Naive thymus-derived CD4-positive, alpha-beta T cell (primary cell): ENCODE measurements at regions not wholly inside any gene's neighbourhood (a gene's known extent, or its start where the extent isn't known, plus 50 kb on each side); places are given as distances from the start of the nearest gene placed in this dataset.
"Not testable (repeated sequence)": the region's sequence is repeated elsewhere in the genome, so short reads cannot be mapped to it uniquely, and the experiment has no call there.

Experiments
- ATAC-seq: fragments of 150-1000 bp; cut with Tn5 transposase; 2 replicates; pipeline ENCODE4 v1.10.0; 2021; ENCODE audit warnings: mild to moderate bottlenecking, moderate library complexity
- CTCF ChIA-PET: fragments of 350-600 bp; sonication (Branson Sonifier 250); formaldehyde crosslinking; loops from one replicate; lab custom pipeline; 2021; ENCODE audit warnings: antibody characterized with exemption; lab: Charles Lee
- POLR2A ChIA-PET: fragments of 350-600 bp; sonication (Branson Sonifier 250); formaldehyde crosslinking; loops from one replicate; lab custom pipeline; 2021; ENCODE audit warnings: antibody characterized with exemption, inconsistent platforms; lab: Charles Lee
- DNase-seq, 9 donors: peaks; one replicate each; pipeline versions ENCODE4 v3.0.0 to v3.0.0-alpha.2; 2020 to 2022; ENCODE audit warnings: mixed read lengths in 1 of 9
- H3K27ac ChIP-seq: one replicate; pipeline ENCODE4 v1.7.0; 2013; ENCODE audit warnings: mild to moderate bottlenecking, low read depth, low read length, moderate library complexity
- H3K27me3 ChIP-seq, 2 donors: one replicate each; pipeline ENCODE4 v1.7.0; 2013; ENCODE audit warnings: low read length in 2 of 2, mild to moderate bottlenecking in 2 of 2, moderate library complexity in 2 of 2; ENCODE audit not compliant: control insufficient read depth in 2 of 2, insufficient read depth in 2 of 2
- H3K36me3 ChIP-seq, 3 experiments: 1 replicate in 2 of 3; 2 replicates in 1 of 3; pipeline ENCODE4 v1.7.0; 2013; ENCODE audit warnings: low read length in 3 of 3, mild to moderate bottlenecking in 3 of 3, moderate library complexity in 1 of 3; ENCODE audit not compliant: insufficient read depth in 3 of 3, control insufficient read depth in 2 of 3
- H3K4me1 ChIP-seq, 2 donors: one replicate each; pipeline ENCODE4 v1.7.0; 2013; ENCODE audit warnings: low read length in 2 of 2, mild to moderate bottlenecking in 2 of 2, moderate library complexity in 1 of 2; ENCODE audit not compliant: control insufficient read depth in 2 of 2, insufficient read depth in 2 of 2
- H3K4me3 ChIP-seq: 2 replicates; pipeline ENCODE4 v1.7.0; 2013; ENCODE audit warnings: mild to moderate bottlenecking, low read length
- H3K9me3 ChIP-seq, 3 experiments: 1 replicate in 2 of 3; 2 replicates in 1 of 3; pipeline ENCODE4 v1.7.0; 2013; ENCODE audit warnings: low read length in 3 of 3; ENCODE audit not compliant: control insufficient read depth in 2 of 3
- H3K27ac Mint-ChIP-seq, 9 donors: one replicate each; pipeline ENCODE4 v1.8.0; 2020 to 2022; ENCODE audit warnings: mixed read lengths in 9 of 9, mild to moderate bottlenecking in 8 of 9, moderate library complexity in 5 of 9, inconsistent platforms in 2 of 9
- H3K27me3 Mint-ChIP-seq, 5 donors: one replicate each; pipeline ENCODE4 v1.8.0; 2021 to 2022; ENCODE audit warnings: mixed read lengths in 5 of 5, mild to moderate bottlenecking in 1 of 5
- H3K36me3 Mint-ChIP-seq, 5 donors: one replicate each; pipeline ENCODE4 v1.8.0; 2020 to 2022; ENCODE audit warnings: mixed read lengths in 5 of 5, mild to moderate bottlenecking in 3 of 5, inconsistent platforms in 1 of 5
- H3K4me1 Mint-ChIP-seq, 7 donors: one replicate each; pipeline ENCODE4 v1.8.0; 2020 to 2022; ENCODE audit warnings: mixed read lengths in 7 of 7, mild to moderate bottlenecking in 3 of 7, inconsistent platforms in 1 of 7
- H3K4me3 Mint-ChIP-seq, 10 donors: one replicate each; pipeline ENCODE4 v1.8.0; 2020 to 2022; ENCODE audit warnings: mild to moderate bottlenecking in 10 of 10, mixed read lengths in 10 of 10, moderate library complexity in 6 of 10, inconsistent platforms in 2 of 10
- H3K9me3 Mint-ChIP-seq, 11 donors: one replicate each; pipeline ENCODE4 v1.8.0; 2020 to 2022; ENCODE audit warnings: mixed read lengths in 11 of 11, mild to moderate bottlenecking in 4 of 11, inconsistent platforms in 1 of 11, moderate library complexity in 1 of 11
- intact Hi-C, 2 donors: fragments of 100-400 bp; cut with micrococcal nuclease; formaldehyde crosslinking; loops; one replicate each; pipeline ENCODE4 v1.15.1; 2023

- POLR2A ChIA-PET, H3K27ac Mint-ChIP-seq, H3K4me3 ChIP-seq, H3K36me3 ChIP-seq, H3K4me1 ChIP-seq, H3K4me3 Mint-ChIP-seq, ATAC-seq, intact Hi-C loops, H3K27ac ChIP-seq, H3K4me1 Mint-ChIP-seq, DNase-seq, H3K27me3 Mint-ChIP-seq, H3K27me3 ChIP-seq, CTCF ChIA-PET: not testable (repeated sequence)
- peaks cover 0 to 13% (median 0%) of the 10 kb centered on the region in 3 experiments for H3K9me3 ChIP-seq
- H3K9me3 Mint-ChIP-seq: peaks cover 4 to 39% (median 20%) of the 10 kb centered on the region in 11 donors
- peaks cover 0 to 18% (median 3%) of the 10 kb centered on the region in 5 donors for H3K36me3 Mint-ChIP-seq
Measured at GRCh38 chr4:148638079-148638478, 195.9 kb upstream of the NR3C2 start.

DNA sequence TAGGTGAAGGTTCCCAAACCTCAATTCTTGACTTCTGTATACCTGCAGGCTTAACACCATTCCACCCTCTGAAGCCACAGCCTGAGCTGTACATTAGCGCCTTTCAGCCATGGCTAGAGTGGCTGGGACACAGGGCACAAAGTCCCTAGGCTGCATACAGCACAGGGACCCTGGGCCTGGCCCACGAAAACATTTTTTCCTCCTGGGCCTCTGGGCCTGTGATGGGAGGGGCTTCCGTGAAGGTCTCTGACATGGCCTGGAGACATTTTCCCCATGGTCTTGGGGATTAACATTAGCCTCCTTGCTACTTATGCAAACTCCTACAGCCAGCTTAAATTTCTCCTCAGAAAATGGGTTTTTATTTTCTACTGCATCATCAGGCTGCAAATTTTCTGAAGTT, 195.2 kb upstream of the NR3C2 start:
- DNase-seq, H3K27me3 Mint-ChIP-seq, H3K4me3 Mint-ChIP-seq, H3K27ac ChIP-seq, intact Hi-C loops, POLR2A ChIA-PET, H3K27me3 ChIP-seq, H3K4me1 ChIP-seq, H3K4me3 ChIP-seq, CTCF ChIA-PET, H3K36me3 ChIP-seq, ATAC-seq, H3K4me1 Mint-ChIP-seq, H3K27ac Mint-ChIP-seq: not testable (repeated sequence)
- peaks cover 0 to 13% (median 0%) of the 10 kb centered on the region in 3 experiments for H3K9me3 ChIP-seq
- Mint-ChIP-seq H3K9me3 (peaks cover 4 to 39% (median 20%) of the 10 kb centered on the region in 11 donors), H3K36me3 (peaks cover 0 to 18% (median 3%) of the 10 kb centered on the region in 5 donors)

DNA sequence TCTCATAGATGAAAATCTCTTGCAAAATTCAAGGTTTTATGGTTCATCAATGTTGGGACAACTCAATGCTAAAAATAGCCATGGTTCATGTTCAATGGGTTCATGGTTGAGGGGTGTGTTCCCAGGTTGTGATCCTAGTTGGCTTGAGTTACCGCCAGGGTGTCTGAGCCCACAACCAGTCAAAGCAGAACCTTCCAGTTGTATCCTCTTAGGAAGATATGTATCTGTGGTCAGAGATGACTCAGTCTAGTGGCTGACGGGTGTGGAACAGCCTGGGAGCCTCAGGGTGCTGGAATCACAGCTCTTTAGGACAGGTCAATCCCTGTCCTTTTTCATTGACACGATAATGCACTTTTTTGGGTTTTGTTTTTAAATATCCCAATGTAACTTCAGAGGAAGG, 192.3 kb upstream of the NR3C2 start:
- intact Hi-C loops: no loop called here
- Mint-ChIP-seq H3K4me3 (no peak overlapping the region), H3K27ac (no peak overlapping the region), H3K27me3 (no peaks in the 10 kb centered on the region), H3K9me3 (peaks cover 4 to 35% (median 19%) of the 10 kb centered on the region in 11 donors), H3K36me3 (peaks cover 0 to 18% (median 3%) of the 10 kb centered on the region in 5 donors), H3K4me1 (no peaks in the 10 kb centered on the region)
- Histone ChIP-seq H3K27me3 (no peaks in the 10 kb centered on the region), H3K4me1 (no peaks in the 10 kb centered on the region), H3K27ac (no peak overlapping the region), H3K4me3 (no peak overlapping the region), H3K36me3 (no peaks in the 10 kb centered on the region), H3K9me3 (peaks cover 0 to 13% (median 0%) of the 10 kb centered on the region in 3 experiments)
- no peak for ATAC-seq
- CTCF ChIA-PET: no interaction called here
- no peak for DNase-seq
- POLR2A ChIA-PET: no interaction called here

DNA sequence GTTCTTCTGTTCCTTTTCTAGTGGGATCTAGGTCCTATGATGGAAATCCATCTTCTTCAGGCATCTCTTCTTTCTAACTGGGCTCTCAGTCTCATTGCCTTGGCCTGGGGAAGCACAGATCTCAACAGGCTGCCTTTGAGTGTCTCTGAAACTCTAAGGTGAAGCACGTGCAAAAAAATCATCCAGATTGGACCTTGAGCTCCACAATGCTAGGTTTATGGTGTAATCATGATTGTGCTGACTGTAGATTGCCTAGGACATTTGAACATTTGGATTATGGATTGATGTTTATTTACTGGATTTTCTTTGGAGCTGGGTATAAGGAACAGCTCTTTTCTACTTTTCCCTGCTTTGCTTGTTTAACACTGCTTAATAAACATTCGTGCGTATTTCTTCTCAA, 191.5 kb upstream of the NR3C2 start:
- intact Hi-C loops: no loop called here
- Histone ChIP-seq H3K27ac (no peak overlapping the region), H3K4me3 (no peak overlapping the region), H3K27me3 (no peaks in the 10 kb centered on the region), H3K4me1 (no peaks in the 10 kb centered on the region), H3K36me3 (no peaks in the 10 kb centered on the region), H3K9me3 (peaks cover 0 to 13% (median 0%) of the 10 kb centered on the region in 3 experiments)
- Mint-ChIP-seq H3K27ac (no peak overlapping the region), H3K27me3 (no peaks in the 10 kb centered on the region), H3K4me3 (no peak overlapping the region), H3K9me3 (peaks cover 4 to 33% (median 17%) of the 10 kb centered on the region in 11 donors), H3K36me3 (peaks cover 0 to 18% (median 3%) of the 10 kb centered on the region in 5 donors), H3K4me1 (no peaks in the 10 kb centered on the region)
- ChIA-PET CTCF (no interaction called here), POLR2A (no interaction called here)
- DNase-seq (no peak), ATAC-seq (no peak)

DNA sequence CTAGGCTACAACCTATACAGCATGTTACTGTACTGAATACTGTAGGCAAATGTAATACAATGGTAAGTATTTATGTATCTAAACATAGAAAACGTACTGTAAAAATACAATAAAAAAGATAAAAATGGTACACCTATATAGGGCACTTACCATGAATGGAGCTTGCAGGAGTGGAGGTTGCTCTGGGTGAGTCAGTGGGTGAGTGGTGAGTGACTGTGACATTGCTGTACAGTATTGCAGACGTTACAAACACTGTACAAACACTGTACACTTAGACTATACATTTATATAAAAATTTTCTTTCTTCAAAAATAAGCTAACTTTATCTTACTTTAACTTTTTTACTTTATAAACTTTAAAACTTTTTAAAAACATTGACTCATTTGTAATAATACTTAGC, 190.3 kb upstream of the NR3C2 start:
- no peaks in the 10 kb centered on the region for H3K4me1 ChIP-seq
- H3K36me3 ChIP-seq: no peaks in the 10 kb centered on the region
- ChIA-PET CTCF (no interaction called here), POLR2A (no interaction called here)
- Mint-ChIP-seq H3K9me3 (peaks cover 4 to 20% (median 10%) of the 10 kb centered on the region in 11 donors), H3K36me3 (peaks cover 0 to 10% (median 4%) of the 10 kb centered on the region in 5 donors), H3K4me1 (no peaks in the 10 kb centered on the region), H3K4me3 (no peak overlapping the region), H3K27ac (no peak overlapping the region), H3K27me3 (no peaks in the 10 kb centered on the region)
- DNase-seq: no peak
- H3K27ac ChIP-seq: no peak overlapping the region
- no peak overlapping the region for H3K4me3 ChIP-seq
- H3K9me3 ChIP-seq: peaks cover 0 to 7% (median 0%) of the 10 kb centered on the region in 3 experiments
- H3K27me3 ChIP-seq: no peaks in the 10 kb centered on the region
- ATAC-seq: no peak
- intact Hi-C loops: no loop called here

DNA sequence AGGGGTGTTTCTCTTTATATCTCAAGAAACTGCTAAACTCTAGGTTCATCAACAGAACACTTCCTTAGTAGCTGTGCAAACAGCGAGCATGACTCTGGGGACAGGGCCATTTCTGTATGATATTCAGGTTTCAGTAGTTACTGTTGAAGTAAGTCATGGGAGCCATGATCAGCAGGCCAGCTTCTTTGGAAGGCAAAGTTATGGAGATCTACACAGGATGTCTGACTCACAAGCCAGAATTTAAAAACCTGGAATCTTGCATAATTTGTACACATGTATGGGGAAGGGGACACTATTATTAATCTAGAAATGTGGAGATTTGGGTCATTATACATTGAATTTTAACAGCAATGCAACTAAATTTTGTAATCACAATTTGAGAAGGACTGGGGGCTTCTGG, 187.8 kb upstream of the NR3C2 start:
- Histone ChIP-seq H3K4me1 (no peaks in the 10 kb centered on the region), H3K9me3 (no peaks in the 10 kb centered on the region), H3K27ac (no peak overlapping the region), H3K27me3 (no peaks in the 10 kb centered on the region), H3K36me3 (no peaks in the 10 kb centered on the region), H3K4me3 (no peak overlapping the region)
- Mint-ChIP-seq H3K9me3 (peaks cover 0 to 13% (median 3%) of the 10 kb centered on the region in 11 donors), H3K4me3 (no peak overlapping the region), H3K27ac (no peak overlapping the region), H3K27me3 (no peaks in the 10 kb centered on the region), H3K36me3 (peaks cover 0 to 4% (median 0%) of the 10 kb centered on the region in 5 donors), H3K4me1 (peaks cover 0 to 2% (median 0%) of the 10 kb centered on the region in 7 donors)
- CTCF ChIA-PET: no interaction called here
- DNase-seq (no peak), ATAC-seq (no peak)
- intact Hi-C loops: no loop called here
- POLR2A ChIA-PET: no interaction called here

DNA sequence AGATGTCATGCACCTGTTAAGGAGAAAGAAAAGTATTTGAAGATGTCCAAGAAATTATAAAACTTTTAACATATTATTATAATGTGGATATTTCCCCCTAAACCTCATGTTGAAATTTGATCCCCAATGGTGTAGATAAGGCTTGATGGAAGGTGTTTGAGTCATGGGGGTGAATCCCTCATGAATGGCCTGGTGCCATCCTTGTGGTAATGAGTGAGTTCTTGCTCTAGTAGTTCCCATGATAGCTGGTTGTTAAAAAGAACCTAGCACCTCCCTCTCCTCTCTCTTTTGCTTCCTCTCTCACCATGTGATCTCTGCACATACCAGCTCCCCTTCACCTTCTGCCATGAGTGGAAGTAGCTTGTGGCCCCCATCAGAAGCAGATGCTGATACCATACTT, 176.6 kb upstream of the NR3C2 start:
- Mint-ChIP-seq H3K27me3 (peaks cover 0 to 6% (median 0%) of the 10 kb centered on the region in 5 donors), H3K27ac (no peak overlapping the region), H3K9me3 (peaks cover 0 to 57% (median 20%) of the 10 kb centered on the region in 11 donors), H3K4me3 (no peak overlapping the region), H3K4me1 (no peaks in the 10 kb centered on the region), H3K36me3 (peaks cover 0 to 7% (median 5%) of the 10 kb centered on the region in 5 donors)
- H3K4me3 ChIP-seq: no peak overlapping the region
- intact Hi-C loops: no loop called here
- H3K27ac ChIP-seq: no peak overlapping the region
- CTCF ChIA-PET: no interaction called here
- DNase-seq (no peak), ATAC-seq (no peak)
- H3K36me3 ChIP-seq: no peaks in the 10 kb centered on the region
- H3K4me1 ChIP-seq: no peaks in the 10 kb centered on the region
- POLR2A ChIA-PET: no interaction called here
- H3K9me3 ChIP-seq: no peaks in the 10 kb centered on the region
- no peaks in the 10 kb centered on the region for H3K27me3 ChIP-seq
